ENCODE measurements at regions not wholly inside any gene's neighbourhood (a gene's known extent, or its start where the extent isn't known, plus 50 kb on each side); places are given as distances from the start of the nearest gene placed in this dataset.

GRCh38 chr4:175054980-175055379 is 136.8 kb downstream of the ADAM29 start (continued):
- TF ChIP-seq THRB (CRISPR knock-in tag; conservative IDR thresholded peaks at IDR 0.05) (no peak), TRIM24 (IDR thresholded peaks at IDR 0.05) (no peak), ZFX (CRISPR knock-in tag; IDR thresholded peaks at IDR 0.05) (no peak), PCBP1 (IDR thresholded peaks at IDR 0.05; ENCODE audit: low read depth, low read length, poor library complexity, severe bottlenecking) (no peak), SMAD4 (CRISPR knock-in tag; conservative IDR thresholded peaks at IDR 0.05) (no peak), MYC (IDR thresholded peaks at IDR 0.05; ENCODE audit: low read depth, low read length) (no peak), MYC (CRISPR knock-in tag; IDR thresholded peaks at IDR 0.05; ENCODE audit: borderline replicate concordance, low read depth) (no peak)
- TF ChIP-seq, protein P1, sequence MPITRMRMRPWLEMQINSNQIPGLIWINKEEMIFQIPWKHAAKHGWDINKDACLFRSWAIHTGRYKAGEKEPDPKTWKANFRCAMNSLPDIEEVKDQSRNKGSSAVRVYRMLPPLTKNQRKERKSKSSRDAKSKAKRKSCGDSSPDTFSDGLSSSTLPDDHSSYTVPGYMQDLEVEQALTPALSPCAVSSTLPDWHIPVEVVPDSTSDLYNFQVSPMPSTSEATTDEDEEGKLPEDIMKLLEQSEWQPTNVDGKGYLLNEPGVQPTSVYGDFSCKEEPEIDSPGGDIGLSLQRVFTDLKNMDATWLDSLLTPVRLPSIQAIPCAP (CRISPR knock-in tag; IDR thresholded peaks at IDR 0.05; ENCODE audit: borderline replicate concordance) = no peak
- TF ChIP-seq, protein P2, sequence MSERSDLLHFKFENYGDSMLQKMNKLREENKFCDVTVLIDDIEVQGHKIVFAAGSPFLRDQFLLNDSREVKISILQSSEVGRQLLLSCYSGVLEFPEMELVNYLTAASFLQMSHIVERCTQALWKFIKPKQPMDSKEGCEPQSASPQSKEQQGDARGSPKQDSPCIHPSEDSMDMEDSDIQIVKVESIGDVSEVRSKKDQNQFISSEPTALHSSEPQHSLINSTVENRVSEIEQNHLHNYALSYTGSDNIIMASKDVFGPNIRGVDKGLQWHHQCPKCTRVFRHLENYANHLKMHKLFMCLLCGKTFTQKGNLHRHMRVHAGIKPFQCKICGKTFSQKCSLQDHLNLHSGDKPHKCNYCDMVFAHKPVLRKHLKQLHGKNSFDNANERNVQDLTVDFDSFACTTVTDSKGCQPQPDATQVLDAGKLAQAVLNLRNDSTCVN (CRISPR knock-in tag; IDR thresholded peaks at IDR 0.05) = no peak

Measured in K562 (cell line).